Coronary artery (tissue), 2 donors: ENCODE measurements at regions not wholly inside any gene's neighbourhood (a gene's known extent, or its start where the extent isn't known, plus 50 kb on each side); places are given as distances from the start of the nearest gene placed in this dataset.

Experiments
- DNase-seq: peaks from one replicate; pipeline ENCODE4 v3.0.0-alpha.2; 2017; ENCODE audit warnings: low spot score
- H3K27ac ChIP-seq, 2 donors: fragments of 200-600 bp; sonication (generic); one replicate each; pipeline ENCODE4 v1.5.1; 2016 to 2019
- H3K4me3 ChIP-seq: fragments of 200-600 bp; sonication (generic); 2 replicates; pipeline ENCODE4 v1.5.1; 2016; ENCODE audit warnings: mild to moderate bottlenecking, moderate library complexity
- CTCF ChIP-seq: fragments of 200-600 bp; sonication (generic); IDR thresholded peaks from one replicate; pipeline ENCODE4 v1.5.1; 2019; ENCODE audit warnings: antibody characterized with exemption

- no peak for TF ChIP-seq CTCF
- no peak for DNase-seq
- H3K4me3 ChIP-seq: no peak overlapping the region
- no peak overlapping the region for H3K27ac ChIP-seq
Measured at GRCh38 chr20:50323777-50324775, 133.4 kb downstream of the CEBPB start.

- no peak overlapping the region for H3K27ac ChIP-seq
- no peak for TF ChIP-seq CTCF
- peak; percentile 60 for DNase-seq
- H3K4me3 ChIP-seq: no peak overlapping the region
Measured at GRCh38 chr20:50325215-50325614, 134.6 kb downstream of the CEBPB start.

- H3K27ac ChIP-seq: no peak overlapping the region
Measured at GRCh38 chr20:50325651-50326050, 135.0 kb downstream of the CEBPB start.

GRCh38 chr20:50327666-50328065, 137.0 kb downstream of the CEBPB start:
- TF ChIP-seq CTCF: no peak
- H3K27ac ChIP-seq: no peak overlapping the region
- no peak overlapping the region for H3K4me3 ChIP-seq
- no peak for DNase-seq

More at GRCh38 chr20:50325651-50326050, 135.0 kb downstream of the CEBPB start:
- DNase-seq: no peak
- H3K4me3 ChIP-seq: no peak overlapping the region
- TF ChIP-seq CTCF: no peak

- no peak for DNase-seq
- H3K27ac ChIP-seq: no peak overlapping the region
- TF ChIP-seq CTCF: no peak
- H3K4me3 ChIP-seq: no peak overlapping the region
Measured at GRCh38 chr20:50328222-50328979, 137.8 kb downstream of the CEBPB start.

GRCh38 chr20:50328996-50329898, 138.6 kb downstream of the CEBPB start:
- no peak overlapping the region for H3K4me3 ChIP-seq
- DNase-seq: no peak
- H3K27ac ChIP-seq: no peak overlapping the region
- no peak for TF ChIP-seq CTCF
